GM21367 (cell line): ENCODE measurements at regions not wholly inside any gene's neighbourhood (a gene's known extent, or its start where the extent isn't known, plus 50 kb on each side); places are given as distances from the start of the nearest gene placed in this dataset.
A peak's percentile ranks its signal among the peaks of the same experiment; 100 is the strongest.
"Not testable (repeated sequence)": the region's sequence is repeated elsewhere in the genome, so short reads cannot be mapped to it uniquely, and the experiment has no call there.

Source experiments
- ATAC-seq: cut with Tn5 transposase; IDR thresholded peaks from one replicate; pipeline ENCODE4 v1.9.1; 2021; ENCODE audit not compliant: unreplicated experiment

- no peak for ATAC-seq
Measured at GRCh38 chr3:152768478-152768877, 66.5 kb upstream of the P2RY1 start.

- ATAC-seq: peak; percentile 88
Measured at GRCh38 chr3:152769523-152769922, 65.4 kb upstream of the P2RY1 start.

- no peak for ATAC-seq
Measured at GRCh38 chr3:152770296-152770695, 64.6 kb upstream of the P2RY1 start.

GRCh38 chr3:152771120-152771519, 63.8 kb upstream of the P2RY1 start:
- ATAC-seq: no peak

GRCh38 chr3:152772674-152773225, 62.2 kb upstream of the P2RY1 start:
- ATAC-seq: no peak

GRCh38 chr3:152773633-152774032, 61.3 kb upstream of the P2RY1 start:
- ATAC-seq: no peak

GRCh38 chr3:152774230-152774629, 60.7 kb upstream of the P2RY1 start:
- ATAC-seq: not testable (repeated sequence)

GRCh38 chr3:152778022-152778421, 56.9 kb upstream of the P2RY1 start:
- no peak for ATAC-seq

- ATAC-seq: no peak
Measured at GRCh38 chr3:152779653-152780052, 55.3 kb upstream of the P2RY1 start.

- ATAC-seq: no peak
Measured at GRCh38 chr3:152780553-152780952, 54.4 kb upstream of the P2RY1 start.

- ATAC-seq: no peak
Measured at GRCh38 chr3:152785051-152785450, 49.9 kb upstream of the P2RY1 start.
